ENCODE measurements at regions not wholly inside any gene's neighbourhood (a gene's known extent, or its start where the extent isn't known, plus 50 kb on each side); places are given as distances from the start of the nearest gene placed in this dataset.
A peak's percentile ranks its signal among the peaks of the same experiment; 100 is the strongest.

GRCh38 chr14:85439696-85440328, 90.1 kb upstream of the FLRT2 start:
- H3K4me3 ChIP-seq, result no peak overlapping the region
- intact Hi-C loops (cut with DNase I), result no loop called here
- H3K27me3 ChIP-seq, result no peaks in the 10 kb centered on the region
- no peaks in the 10 kb centered on the region for H3K4me1 ChIP-seq (replicated peaks in 1 of 2)
- H3K9me3 ChIP-seq (replicated peaks in 1 of 3), result no peaks in the 10 kb centered on the region
- no peak for DNase-seq
- H3K36me3 ChIP-seq (replicated peaks in 1 of 2), result no peaks in the 10 kb centered on the region
- 81 to 94% (median 92%) methylated on average over 4 of the region's 4 CpGs for WGBS, 4 donors
- H3K27ac ChIP-seq, result no peak overlapping the region
- TF ChIP-seq POLR2A (IDR thresholded peaks at IDR 0.05), result no peak
- no peak for TF ChIP-seq CTCF (IDR thresholded peaks at IDR 0.05)

- intact Hi-C loops (cut with DNase I), result no loop called here
- DNase-seq, result no peak
- Histone ChIP-seq H3K4me3 (no peak overlapping the region), H3K9me3 (replicated peaks in 1 of 3) (no peaks in the 10 kb centered on the region), H3K27ac (no peak overlapping the region), H3K27me3 (no peaks in the 10 kb centered on the region), H3K36me3 (replicated peaks in 1 of 2) (no peaks in the 10 kb centered on the region), H3K4me1 (replicated peaks in 1 of 2) (no peaks in the 10 kb centered on the region)
- 56 to 88% (median 82%) methylated on average over 2 of the region's 2 CpGs for WGBS, 4 donors
- TF ChIP-seq POLR2A (IDR thresholded peaks at IDR 0.05) (no peak), CTCF (IDR thresholded peaks at IDR 0.05) (no peak)
Observed at GRCh38 chr14:85441909-85442643, 87.9 kb upstream of the FLRT2 start.

- H3K4me1 ChIP-seq (replicated peaks in 1 of 2), result no peaks in the 10 kb centered on the region
- DNase-seq, result no peak
- H3K27me3 ChIP-seq, result no peaks in the 10 kb centered on the region
- 83 to 97% (median 92%) methylated on average over 1 of the region's 1 CpG for WGBS, 4 donors
- H3K9me3 ChIP-seq (replicated peaks in 1 of 3), result no peaks in the 10 kb centered on the region
- H3K4me3 ChIP-seq, result no peak overlapping the region
- H3K27ac ChIP-seq, result no peak overlapping the region
- no peak for TF ChIP-seq CTCF (IDR thresholded peaks at IDR 0.05)
- TF ChIP-seq POLR2A (IDR thresholded peaks at IDR 0.05), result no peak
- intact Hi-C loops (cut with DNase I), result no loop called here
- no peaks in the 10 kb centered on the region for H3K36me3 ChIP-seq (replicated peaks in 1 of 2)
Observed at GRCh38 chr14:85442996-85443395, 86.9 kb upstream of the FLRT2 start.

- intact Hi-C loops (cut with DNase I), result no loop called here
- H3K4me1 ChIP-seq (replicated peaks in 1 of 2), result no peaks in the 10 kb centered on the region
- no peaks in the 10 kb centered on the region for H3K27me3 ChIP-seq
- H3K27ac ChIP-seq, result no peak overlapping the region
- DNase-seq, result peak in 3 of 7 donors; percentile 3 to 23 (median 17)
- TF ChIP-seq POLR2A (IDR thresholded peaks at IDR 0.05), result no peak
- no peak for TF ChIP-seq CTCF (IDR thresholded peaks at IDR 0.05)
- WGBS, 4 donors, result 68 to 86% (median 77%) methylated on average over 3 of the region's 3 CpGs
- H3K4me3 ChIP-seq, result no peak overlapping the region
- no peaks in the 10 kb centered on the region for H3K36me3 ChIP-seq (replicated peaks in 1 of 2)
- H3K9me3 ChIP-seq (replicated peaks in 1 of 3), result no peaks in the 10 kb centered on the region
Observed at GRCh38 chr14:85444635-85445034, 85.3 kb upstream of the FLRT2 start.
